WTC11 (cell line): ENCODE measurements at regions not wholly inside any gene's neighbourhood (a gene's known extent, or its start where the extent isn't known, plus 50 kb on each side); places are given as distances from the start of the nearest gene placed in this dataset.

Source experiments
- ATAC-seq: fragments of 200-7000 bp; cut with Tn5 transposase; 2 replicates; pipeline ENCODE4 v1.10.0; 2021; ENCODE audit warnings: mild to moderate bottlenecking, moderate library complexity
- CTCF ChIA-PET: fragments of 300-600 bp; sonication (Branson Sonifier 250); formaldehyde crosslinking; loops from one replicate; lab custom pipeline; 2021; ENCODE audit warnings: antibody characterized with exemption; lab: Charles Lee
- POLR2A ChIA-PET: fragments of 350-600 bp; sonication (Branson Sonifier 250); formaldehyde crosslinking; loops from one replicate; lab custom pipeline; 2021; ENCODE audit warnings: antibody characterized with exemption; lab: Charles Lee
- DNase-seq: peaks from one replicate; pipeline ENCODE4 v3.0.0; 2021; ENCODE audit warnings: low spot score
- H3K27ac Mint-ChIP-seq: 2 replicates; pipeline ENCODE4 v1.8.0; 2021; ENCODE audit warnings: mixed read lengths
- H3K27me3 Mint-ChIP-seq: 2 replicates; pipeline ENCODE4 v1.8.0; 2021; ENCODE audit warnings: low read depth, mild to moderate bottlenecking, moderate library complexity, mixed read lengths
- H3K36me3 Mint-ChIP-seq: 2 replicates; pipeline ENCODE4 v1.8.0; 2021; ENCODE audit warnings: mixed read lengths
- H3K4me1 Mint-ChIP-seq: 2 replicates; pipeline ENCODE4 v1.8.0; 2022; ENCODE audit warnings: mixed read lengths
- H3K4me3 Mint-ChIP-seq: 2 replicates; pipeline ENCODE4 v1.8.0; 2021; ENCODE audit warnings: mild to moderate bottlenecking, moderate library complexity, mixed read lengths
- H3K9me3 Mint-ChIP-seq: 2 replicates; pipeline ENCODE4 v1.8.0; 2021; ENCODE audit warnings: mixed read lengths
- ARID4B ChIP-seq: sonication (generic); formaldehyde crosslinking; IDR thresholded peaks from 2 replicates; pipeline ENCODE4 v1.8.0; 2023; ENCODE audit warnings: missing genetic modification reagents, mild to moderate bottlenecking, borderline replicate concordance
- CREM ChIP-seq: sonication (generic); formaldehyde crosslinking; IDR thresholded peaks from 2 replicates; pipeline ENCODE4 v1.8.1; 2022; ENCODE audit warnings: mild to moderate bottlenecking, missing genetic modification reagents, moderate library complexity
- CTCF ChIP-seq: fragments of 200-600 bp; IDR thresholded peaks from 2 replicates; pipeline ENCODE4 v1.8.0; 2022; ENCODE audit warnings: antibody characterized with exemption
- ELF4 ChIP-seq: sonication (generic); formaldehyde crosslinking; IDR thresholded peaks from 2 replicates; pipeline ENCODE4 v1.8.1; 2022; ENCODE audit warnings: low read depth, mild to moderate bottlenecking, moderate library complexity, missing genetic modification reagents
- EMX1 ChIP-seq: fragments of 250-450 bp; sonication (Bioruptor Pico); IDR thresholded peaks from 2 replicates; pipeline ENCODE4 v1.8.0; 2021; ENCODE audit warnings: mild to moderate bottlenecking
- FOXJ3 ChIP-seq: sonication (generic); formaldehyde crosslinking; IDR thresholded peaks from 2 replicates; pipeline ENCODE4 v1.9.0; 2021; ENCODE audit warnings: missing genetic modification reagents, mild to moderate bottlenecking, borderline replicate concordance
- GABPB1 ChIP-seq: sonication (generic); formaldehyde crosslinking; IDR thresholded peaks from 2 replicates; pipeline ENCODE4 v1.8.1; 2023; ENCODE audit warnings: mild to moderate bottlenecking, missing genetic modification reagents
- IRF2 ChIP-seq: sonication (generic); formaldehyde crosslinking; IDR thresholded peaks from 2 replicates; pipeline ENCODE4 v1.8.0; 2022; ENCODE audit warnings: low read depth, missing genetic modification reagents, borderline replicate concordance
- JAZF1 ChIP-seq: fragments of 250-450 bp; sonication (Bioruptor Pico); IDR thresholded peaks from 2 replicates; pipeline ENCODE4 v1.9.0; 2021; ENCODE audit warnings: moderate library complexity, mild to moderate bottlenecking, inconsistent platforms
- SOX15 ChIP-seq: fragments of 250-450 bp; sonication (Bioruptor Pico); IDR thresholded peaks from 2 replicates; pipeline ENCODE4 v1.9.0; 2021; ENCODE audit warnings: mild to moderate bottlenecking
- ZNF232 ChIP-seq: sonication (generic); formaldehyde crosslinking; IDR thresholded peaks from 2 replicates; pipeline ENCODE4 v1.8.0; 2022; ENCODE audit warnings: mild to moderate bottlenecking, missing genetic modification reagents
- ZNF425 ChIP-seq: fragments of 250-450 bp; sonication (Bioruptor Pico); conservative IDR thresholded peaks from 2 replicates; pipeline ENCODE4 v1.9.0; 2021; ENCODE audit warnings: mild to moderate bottlenecking
- TF ChIP-seq, protein P1 (sequence below): sonication (generic); formaldehyde crosslinking; IDR thresholded peaks from 2 replicates; pipeline ENCODE4 v1.8.0; 2022; ENCODE audit warnings: missing genetic modification reagents
- TF ChIP-seq, protein P2 (sequence below): sonication (generic); formaldehyde crosslinking; IDR thresholded peaks from 2 replicates; pipeline ENCODE4 v1.8.0; 2022; ENCODE audit warnings: mild to moderate bottlenecking, missing genetic modification reagents

- ATAC-seq (no peak), DNase-seq (no peak)
- POLR2A ChIA-PET = no interaction called here
- no peaks in the 10 kb centered on the region for H3K4me1 Mint-ChIP-seq
- no peaks in the 10 kb centered on the region for H3K27me3 Mint-ChIP-seq
- no peak overlapping the region for H3K27ac Mint-ChIP-seq
- H3K36me3 Mint-ChIP-seq = no peaks in the 10 kb centered on the region
- CTCF ChIA-PET = interaction anchor here (1.0 kb wide), 1 partner anchor 14 kb away, joined by 3 read pairs; no protein-coding TSS in a partner anchor
- H3K9me3 Mint-ChIP-seq = peaks cover 4% of the 10 kb centered on the region
- H3K4me3 Mint-ChIP-seq = no peak overlapping the region
- no peak for TF ChIP-seq FOXJ3 (CRISPR knock-in tag)
Observed at GRCh38 chr12:91824991-91825390, 320.7 kb downstream of the BTG1 start.

GRCh38 chr12:91819132-91819447, 326.6 kb downstream of the BTG1 start:
- H3K4me3 Mint-ChIP-seq = no peak overlapping the region
- DNase-seq (no peak), ATAC-seq (no peak)
- H3K4me1 Mint-ChIP-seq = peaks cover 3% of the 10 kb centered on the region; the same call in 1 of the 2 replicates
- no peaks in the 10 kb centered on the region for H3K27me3 Mint-ChIP-seq
- POLR2A ChIA-PET = no interaction called here
- TF ChIP-seq CTCF (no peak), IRF2 (CRISPR knock-in tag) (no peak)
- CTCF ChIA-PET = no interaction called here
- H3K9me3 Mint-ChIP-seq = peaks cover 16% of the 10 kb centered on the region
- H3K36me3 Mint-ChIP-seq = no peaks in the 10 kb centered on the region
- H3K27ac Mint-ChIP-seq = no peak overlapping the region

- POLR2A ChIA-PET = no interaction called here
- peaks cover 3% of the 10 kb centered on the region; the same call in 1 of the 2 replicates for H3K4me1 Mint-ChIP-seq
Observed at GRCh38 chr12:91818227-91819131, 327.2 kb downstream of the BTG1 start.

More at GRCh38 chr12:91818227-91819131, 327.2 kb downstream of the BTG1 start:
- CTCF ChIA-PET = no interaction called here
- TF ChIP-seq, protein P1, sequence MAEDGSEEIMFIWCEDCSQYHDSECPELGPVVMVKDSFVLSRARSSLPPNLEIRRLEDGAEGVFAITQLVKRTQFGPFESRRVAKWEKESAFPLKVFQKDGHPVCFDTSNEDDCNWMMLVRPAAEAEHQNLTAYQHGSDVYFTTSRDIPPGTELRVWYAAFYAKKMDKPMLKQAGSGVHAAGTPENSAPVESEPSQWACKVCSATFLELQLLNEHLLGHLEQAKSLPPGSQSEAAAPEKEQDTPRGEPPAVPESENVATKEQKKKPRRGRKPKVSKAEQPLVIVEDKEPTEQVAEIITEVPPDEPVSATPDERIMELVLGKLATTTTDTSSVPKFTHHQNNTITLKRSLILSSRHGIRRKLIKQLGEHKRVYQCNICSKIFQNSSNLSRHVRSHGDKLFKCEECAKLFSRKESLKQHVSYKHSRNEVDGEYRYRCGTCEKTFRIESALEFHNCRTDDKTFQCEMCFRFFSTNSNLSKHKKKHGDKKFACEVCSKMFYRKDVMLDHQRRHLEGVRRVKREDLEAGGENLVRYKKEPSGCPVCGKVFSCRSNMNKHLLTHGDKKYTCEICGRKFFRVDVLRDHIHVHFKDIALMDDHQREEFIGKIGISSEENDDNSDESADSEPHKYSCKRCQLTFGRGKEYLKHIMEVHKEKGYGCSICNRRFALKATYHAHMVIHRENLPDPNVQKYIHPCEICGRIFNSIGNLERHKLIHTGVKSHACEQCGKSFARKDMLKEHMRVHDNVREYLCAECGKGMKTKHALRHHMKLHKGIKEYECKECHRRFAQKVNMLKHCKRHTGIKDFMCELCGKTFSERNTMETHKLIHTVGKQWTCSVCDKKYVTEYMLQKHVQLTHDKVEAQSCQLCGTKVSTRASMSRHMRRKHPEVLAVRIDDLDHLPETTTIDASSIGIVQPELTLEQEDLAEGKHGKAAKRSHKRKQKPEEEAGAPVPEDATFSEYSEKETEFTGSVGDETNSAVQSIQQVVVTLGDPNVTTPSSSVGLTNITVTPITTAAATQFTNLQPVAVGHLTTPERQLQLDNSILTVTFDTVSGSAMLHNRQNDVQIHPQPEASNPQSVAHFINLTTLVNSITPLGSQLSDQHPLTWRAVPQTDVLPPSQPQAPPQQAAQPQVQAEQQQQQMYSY = no peak
- no peak for TF ChIP-seq GABPB1 (CRISPR knock-in tag)
- TF ChIP-seq ELF4 (CRISPR knock-in tag) = no peak
- no peak for TF ChIP-seq ZNF425 (CRISPR knock-in tag)
- TF ChIP-seq, protein P2, sequence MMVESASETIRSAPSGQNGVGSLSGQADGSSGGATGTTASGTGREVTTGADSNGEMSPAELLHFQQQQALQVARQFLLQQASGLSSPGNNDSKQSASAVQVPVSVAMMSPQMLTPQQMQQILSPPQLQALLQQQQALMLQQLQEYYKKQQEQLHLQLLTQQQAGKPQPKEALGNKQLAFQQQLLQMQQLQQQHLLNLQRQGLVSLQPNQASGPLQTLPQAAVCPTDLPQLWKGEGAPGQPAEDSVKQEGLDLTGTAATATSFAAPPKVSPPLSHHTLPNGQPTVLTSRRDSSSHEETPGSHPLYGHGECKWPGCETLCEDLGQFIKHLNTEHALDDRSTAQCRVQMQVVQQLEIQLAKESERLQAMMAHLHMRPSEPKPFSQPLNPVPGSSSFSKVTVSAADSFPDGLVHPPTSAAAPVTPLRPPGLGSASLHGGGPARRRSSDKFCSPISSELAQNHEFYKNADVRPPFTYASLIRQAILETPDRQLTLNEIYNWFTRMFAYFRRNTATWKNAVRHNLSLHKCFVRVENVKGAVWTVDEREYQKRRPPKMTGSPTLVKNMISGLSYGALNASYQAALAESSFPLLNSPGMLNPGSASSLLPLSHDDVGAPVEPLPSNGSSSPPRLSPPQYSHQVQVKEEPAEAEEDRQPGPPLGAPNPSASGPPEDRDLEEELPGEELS = no peak
- TF ChIP-seq EMX1 (CRISPR knock-in tag) = no peak
- no peak for TF ChIP-seq SOX15 (CRISPR knock-in tag)
- no peak for TF ChIP-seq CREM (CRISPR knock-in tag)
- no peak for TF ChIP-seq ZNF232 (CRISPR knock-in tag)
- no peak for TF ChIP-seq JAZF1 (CRISPR knock-in tag)
- TF ChIP-seq ARID4B (CRISPR knock-in tag) = no peak
- ATAC-seq = no peak
- Mint-ChIP-seq H3K27me3 (no peaks in the 10 kb centered on the region), H3K36me3 (no peaks in the 10 kb centered on the region), H3K27ac (no peak overlapping the region), H3K4me3 (no peak overlapping the region), H3K9me3 (peaks cover 16% of the 10 kb centered on the region)
- DNase-seq = no peak
